H1 (cell line): ENCODE measurements at regions not wholly inside any gene's neighbourhood (a gene's known extent, or its start where the extent isn't known, plus 50 kb on each side); places are given as distances from the start of the nearest gene placed in this dataset.

Experiments
- RNF2 ChIP-seq: fragments of 200-900, 300-1000 bp; sonication (generic); IDR thresholded peaks from 2 replicates; pipeline ENCODE4 v1.7.1; 2016; ENCODE audit warnings: borderline replicate concordance, low read depth, mild to moderate bottlenecking, antibody characterized with exemption, low read length; ENCODE audit not compliant: poor library complexity, severe bottlenecking; ENCODE audit errors: missing control alignments
- TF ChIP-seq, protein P1 (sequence below): IDR thresholded peaks from 2 replicates; pipeline ENCODE4 v1.6.1; 2011; ENCODE audit warnings: low read length, improper control_type of control experiment

DNA sequence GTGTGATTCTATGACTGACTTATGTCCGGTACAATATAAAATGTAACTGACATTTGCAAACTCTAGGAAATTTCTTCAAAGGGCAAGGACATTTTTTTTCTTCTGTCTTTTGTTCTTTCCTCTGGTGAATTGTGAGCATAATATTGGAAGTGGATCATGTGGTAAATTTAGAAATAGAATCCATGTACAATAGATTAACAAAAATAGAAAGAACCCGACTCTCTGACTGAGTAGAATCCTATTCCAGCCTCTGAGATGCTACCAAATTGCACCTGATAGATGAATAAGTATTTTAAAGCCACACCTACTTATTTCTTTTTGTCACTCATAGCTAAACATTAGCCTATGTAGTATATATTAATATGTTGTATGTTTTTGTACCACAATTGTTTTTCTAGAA is 860.3 kb downstream of the LUZP2 start (continued):
- no peak for TF ChIP-seq RNF2
- TF ChIP-seq, protein P1, sequence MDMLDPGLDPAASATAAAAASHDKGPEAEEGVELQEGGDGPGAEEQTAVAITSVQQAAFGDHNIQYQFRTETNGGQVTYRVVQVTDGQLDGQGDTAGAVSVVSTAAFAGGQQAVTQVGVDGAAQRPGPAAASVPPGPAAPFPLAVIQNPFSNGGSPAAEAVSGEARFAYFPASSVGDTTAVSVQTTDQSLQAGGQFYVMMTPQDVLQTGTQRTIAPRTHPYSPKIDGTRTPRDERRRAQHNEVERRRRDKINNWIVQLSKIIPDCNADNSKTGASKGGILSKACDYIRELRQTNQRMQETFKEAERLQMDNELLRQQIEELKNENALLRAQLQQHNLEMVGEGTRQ: no peak
